Thyroid gland (tissue), 4 donors: ENCODE measurements at regions not wholly inside any gene's neighbourhood (a gene's known extent, or its start where the extent isn't known, plus 50 kb on each side); places are given as distances from the start of the nearest gene placed in this dataset.

ENCODE experiments used
- DNase-seq, 2 donors: peaks; one replicate each; pipeline ENCODE4 v3.0.0-alpha.2; 2019
- H3K27ac ChIP-seq, 3 donors: fragments of 200-600 bp; sonication (generic); 1 replicate in 2 of 3; 2 replicates in 1 of 3; pipeline ENCODE4 v1.5.1; 2016 to 2019; ENCODE audit warnings: mild to moderate bottlenecking in 1 of 3, moderate library complexity in 1 of 3
- H3K27me3 ChIP-seq: fragments of 200-600 bp; sonication (generic); one replicate; pipeline ENCODE4 v1.5.1; 2019
- H3K36me3 ChIP-seq, 2 donors: fragments of 200-600 bp; sonication (generic); one replicate each; pipeline ENCODE4 v1.5.1; 2016 to 2019
- H3K4me1 ChIP-seq, 2 donors: fragments of 200-600 bp; sonication (generic); one replicate each; pipeline ENCODE4 v1.5.1; 2017 to 2019
- H3K4me3 ChIP-seq, 3 donors: fragments of 200-600 bp; sonication (generic); replicated peaks in 1 of 3; 1 replicate in 2 of 3; 2 replicates in 1 of 3; pipeline ENCODE4 v1.5.1; 2016; ENCODE audit warnings: mild to moderate bottlenecking in 1 of 3
- H3K9me3 ChIP-seq: fragments of 200-600 bp; sonication (generic); one replicate; pipeline ENCODE4 v1.5.1; 2017
- POLR2A ChIP-seq, 2 donors: fragments of 450-650 bp; IDR thresholded peaks; one replicate each; pipeline ENCODE4 v1.6.1; 2017; ENCODE audit warnings: antibody characterized with exemption in 2 of 2, mild to moderate bottlenecking in 2 of 2, moderate library complexity in 1 of 2
- WGBS, 2 donors: methylation state at CpG; one replicate each; pipeline ENCODE4 v1.1.5; 2017; 5-methylcytosine and 5-hydroxymethylcytosine counted together
- intact Hi-C: fragments of 100-400 bp; cut with DNase I; formaldehyde crosslinking; loops from one replicate; pipeline ENCODE4 v1.15.1; 2023
- TF ChIP-seq, protein P1 (sequence below), 6 experiments: fragments of 200-600 bp in 3 of 6; fragments of 450-650 bp in 3 of 6; sonication (generic) in 3 of 6; IDR thresholded peaks; one replicate each; pipeline ENCODE4 v1.5.1; 2016 to 2019; ENCODE audit warnings: antibody characterized with exemption in 6 of 6, mild to moderate bottlenecking in 2 of 6, inconsistent platforms in 1 of 6, moderate library complexity in 1 of 6

DNA sequence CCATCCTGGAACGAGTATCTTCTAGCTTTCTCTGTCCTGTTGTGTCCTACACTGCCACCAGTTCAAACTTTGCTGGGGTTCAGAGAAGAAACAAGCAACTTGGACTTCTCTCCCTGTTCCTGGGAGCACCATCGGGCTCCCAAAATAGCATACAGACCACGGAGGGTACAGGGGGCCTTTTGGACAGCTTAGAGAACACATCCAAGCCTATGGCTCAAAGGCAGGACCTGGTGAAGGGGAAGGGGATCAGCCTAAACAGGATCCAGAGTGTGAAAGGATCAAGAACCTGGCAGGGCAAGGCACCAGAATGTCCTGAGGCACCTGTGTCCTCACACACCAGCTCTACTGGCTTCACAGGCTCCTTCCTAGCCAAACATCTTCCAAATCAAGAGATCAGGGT is 1336.5 kb downstream of the UQCRFS1 start:
- Histone ChIP-seq H3K4me3 (no peak overlapping the region), H3K27me3 (no peaks in the 10 kb centered on the region), H3K36me3 (no peaks in the 10 kb centered on the region), H3K9me3 (no peaks in the 10 kb centered on the region), H3K27ac (no peak overlapping the region), H3K4me1 (no peaks in the 10 kb centered on the region)
- DNase-seq = no peak
- intact Hi-C loops = no loop called here
- TF ChIP-seq, protein P1, sequence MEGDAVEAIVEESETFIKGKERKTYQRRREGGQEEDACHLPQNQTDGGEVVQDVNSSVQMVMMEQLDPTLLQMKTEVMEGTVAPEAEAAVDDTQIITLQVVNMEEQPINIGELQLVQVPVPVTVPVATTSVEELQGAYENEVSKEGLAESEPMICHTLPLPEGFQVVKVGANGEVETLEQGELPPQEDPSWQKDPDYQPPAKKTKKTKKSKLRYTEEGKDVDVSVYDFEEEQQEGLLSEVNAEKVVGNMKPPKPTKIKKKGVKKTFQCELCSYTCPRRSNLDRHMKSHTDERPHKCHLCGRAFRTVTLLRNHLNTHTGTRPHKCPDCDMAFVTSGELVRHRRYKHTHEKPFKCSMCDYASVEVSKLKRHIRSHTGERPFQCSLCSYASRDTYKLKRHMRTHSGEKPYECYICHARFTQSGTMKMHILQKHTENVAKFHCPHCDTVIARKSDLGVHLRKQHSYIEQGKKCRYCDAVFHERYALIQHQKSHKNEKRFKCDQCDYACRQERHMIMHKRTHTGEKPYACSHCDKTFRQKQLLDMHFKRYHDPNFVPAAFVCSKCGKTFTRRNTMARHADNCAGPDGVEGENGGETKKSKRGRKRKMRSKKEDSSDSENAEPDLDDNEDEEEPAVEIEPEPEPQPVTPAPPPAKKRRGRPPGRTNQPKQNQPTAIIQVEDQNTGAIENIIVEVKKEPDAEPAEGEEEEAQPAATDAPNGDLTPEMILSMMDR (IDR thresholded peaks at IDR 0.05) = no peak
- TF ChIP-seq POLR2A (IDR thresholded peaks at IDR 0.05) = no peak
- WGBS, 2 donors = 73 to 81% methylated on average over 3 of the region's 3 CpGs

DNA sequence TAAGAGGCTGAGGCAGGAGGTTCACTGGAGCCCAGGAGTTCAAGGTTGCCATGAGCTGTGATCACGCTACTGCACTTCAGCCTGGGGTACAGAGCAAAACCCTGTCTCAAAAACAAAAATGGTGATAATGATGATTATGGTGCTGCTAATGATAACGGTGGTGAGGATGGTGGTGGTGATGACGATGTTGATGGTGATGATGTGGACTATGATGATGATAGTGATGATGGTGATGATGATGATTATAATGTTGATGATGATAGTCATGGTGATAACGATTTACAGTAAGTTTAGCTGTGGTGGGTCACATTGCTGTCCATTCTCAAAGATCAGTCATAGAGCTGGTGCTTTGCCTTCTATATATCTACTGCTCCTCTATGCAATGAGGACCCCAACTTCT is 1340.6 kb downstream of the UQCRFS1 start:
- TF ChIP-seq POLR2A (IDR thresholded peaks at IDR 0.05) = no peak
- TF ChIP-seq, protein P1 (IDR thresholded peaks at IDR 0.05) = no peak
- H3K4me1 ChIP-seq = no peaks in the 10 kb centered on the region
- H3K27me3 ChIP-seq = no peaks in the 10 kb centered on the region
- H3K27ac ChIP-seq = no peak overlapping the region
- H3K4me3 ChIP-seq = no peak overlapping the region
- intact Hi-C loops = no loop called here
- H3K9me3 ChIP-seq = no peaks in the 10 kb centered on the region
- H3K36me3 ChIP-seq = no peaks in the 10 kb centered on the region
- DNase-seq = no peak
- 85 to 88% methylated on average over 4 of the region's 4 CpGs for WGBS, 2 donors

DNA sequence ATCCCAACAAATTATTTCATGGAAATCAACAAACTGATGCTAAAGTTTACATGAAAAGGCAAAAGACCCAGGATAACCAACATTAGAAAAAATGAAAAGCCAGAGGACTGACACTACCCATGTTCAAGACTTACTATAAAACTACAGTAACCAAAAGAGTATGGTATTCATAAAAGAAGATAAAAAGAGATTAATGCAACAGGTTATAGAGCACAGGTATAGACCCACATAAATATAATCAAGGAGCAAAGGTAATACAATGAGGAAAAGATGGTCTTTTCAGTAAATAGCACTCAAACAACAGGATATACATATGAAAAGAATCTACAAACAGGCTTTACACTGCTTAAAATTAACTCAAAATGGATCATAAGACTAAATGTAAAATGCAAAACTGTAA is 1342.7 kb downstream of the UQCRFS1 start:
- TF ChIP-seq POLR2A (IDR thresholded peaks at IDR 0.05) = no peak
- TF ChIP-seq, protein P1 (IDR thresholded peaks at IDR 0.05) = no peak
- Histone ChIP-seq H3K27me3 (no peaks in the 10 kb centered on the region), H3K27ac (no peak overlapping the region), H3K4me1 (no peaks in the 10 kb centered on the region), H3K9me3 (no peaks in the 10 kb centered on the region), H3K36me3 (no peaks in the 10 kb centered on the region), H3K4me3 (no peak overlapping the region)
- no peak for DNase-seq
- intact Hi-C loops = no loop called here

DNA sequence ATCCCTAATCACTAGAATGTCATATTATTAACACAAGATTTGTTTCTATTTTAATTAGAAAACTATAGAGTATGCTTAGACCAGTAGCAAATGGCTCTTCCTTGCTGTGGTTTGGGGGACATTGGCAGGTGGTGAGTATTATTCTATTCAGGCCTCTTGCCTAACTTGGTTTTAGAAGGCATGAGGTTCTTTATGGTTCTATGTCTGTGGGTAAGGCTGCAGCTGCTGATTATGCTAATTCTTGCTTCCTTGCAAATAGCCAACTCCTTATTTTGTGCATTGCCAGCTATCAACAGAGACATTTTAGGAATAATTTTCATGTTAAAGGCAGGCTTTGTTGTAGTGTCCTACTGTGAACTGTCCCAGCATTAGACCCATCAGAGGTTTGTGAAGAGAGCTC is 1344.9 kb downstream of the UQCRFS1 start:
- H3K27me3 ChIP-seq = no peaks in the 10 kb centered on the region
- no peak for DNase-seq
- H3K27ac ChIP-seq = no peak overlapping the region
- H3K36me3 ChIP-seq = no peaks in the 10 kb centered on the region
- no peaks in the 10 kb centered on the region for H3K4me1 ChIP-seq
- TF ChIP-seq POLR2A (IDR thresholded peaks at IDR 0.05) = no peak
- TF ChIP-seq, protein P1 (IDR thresholded peaks at IDR 0.05) = no peak
- H3K9me3 ChIP-seq = no peaks in the 10 kb centered on the region
- intact Hi-C loops = no loop called here
- no peak overlapping the region for H3K4me3 ChIP-seq

DNA sequence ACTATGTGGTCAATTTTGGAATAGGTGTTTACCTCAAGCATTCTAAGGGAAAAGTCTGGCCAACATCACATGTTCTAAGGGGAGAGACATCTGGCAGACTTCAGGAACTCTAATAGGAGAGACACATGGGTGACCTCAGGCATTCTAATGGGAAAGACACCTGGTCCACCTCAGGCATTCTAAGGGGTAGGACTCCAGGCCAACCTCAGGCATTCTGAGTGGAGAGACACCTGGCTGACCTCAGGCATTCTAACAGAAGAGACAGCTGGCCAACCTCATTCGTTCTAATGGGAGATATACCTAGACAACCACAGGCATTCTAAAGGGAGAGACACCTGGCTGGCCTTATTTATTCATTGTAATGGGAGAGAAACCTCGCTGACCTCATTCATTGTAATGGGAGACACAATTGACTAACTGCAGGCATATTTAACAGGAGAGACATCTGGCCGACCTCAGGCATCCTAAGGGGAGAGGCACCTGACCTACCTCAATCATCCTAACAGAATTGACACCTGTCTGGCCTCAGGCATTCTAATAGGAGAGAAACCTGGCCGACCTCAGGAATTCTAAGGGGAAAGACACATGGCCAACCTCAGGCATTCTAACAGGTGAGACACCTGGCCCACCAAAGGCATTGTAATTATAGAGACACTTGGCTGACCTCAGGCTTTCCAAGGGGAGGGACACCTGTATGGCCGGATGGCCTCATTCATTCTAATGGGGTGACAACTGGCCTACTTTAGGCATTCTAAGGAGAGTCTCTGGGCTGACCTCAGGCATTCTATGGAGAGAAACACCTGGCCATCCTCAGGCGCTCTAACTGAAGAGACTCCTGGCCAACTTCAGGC is 1346.8 kb downstream of the UQCRFS1 start:
- 80 to 81% methylated on average over 6 of the region's 6 CpGs for whole genome bisulfite sequencing, 2 donors
- TF ChIP-seq POLR2A (IDR thresholded peaks at IDR 0.05) = no peak
- TF ChIP-seq, protein P1 (IDR thresholded peaks at IDR 0.05) = no peak

More for the DNA sequence above, 1346.8 kb downstream of the UQCRFS1 start:
- no peak overlapping the region for H3K27ac ChIP-seq
- H3K27me3 ChIP-seq = no peaks in the 10 kb centered on the region
- DNase-seq = no peak
- no peaks in the 10 kb centered on the region for H3K4me1 ChIP-seq
- intact Hi-C loops = no loop called here
- no peaks in the 10 kb centered on the region for H3K9me3 ChIP-seq
- H3K4me3 ChIP-seq = no peak overlapping the region
- no peaks in the 10 kb centered on the region for H3K36me3 ChIP-seq
